DND-41 (cell line): ENCODE measurements at regions not wholly inside any gene's neighbourhood (a gene's known extent, or its start where the extent isn't known, plus 50 kb on each side); places are given as distances from the start of the nearest gene placed in this dataset.

Source experiments
- EZH2 ChIP-seq: IDR thresholded peaks from 3 replicates; pipeline ENCODE4 v1.6.1; 2012; ENCODE audit warnings: borderline replicate concordance, low read depth, mild to moderate bottlenecking, moderate library complexity, low read length, inconsistent platforms; ENCODE audit not compliant: severe bottlenecking
- TF ChIP-seq, protein P1 (sequence below): IDR thresholded peaks from 2 replicates; pipeline ENCODE4 v1.5.1; 2012; ENCODE audit warnings: borderline replicate concordance, low read length, moderate library complexity, mild to moderate bottlenecking; ENCODE audit not compliant: poor library complexity, severe bottlenecking; ENCODE audit errors: extremely low read depth

DNA sequence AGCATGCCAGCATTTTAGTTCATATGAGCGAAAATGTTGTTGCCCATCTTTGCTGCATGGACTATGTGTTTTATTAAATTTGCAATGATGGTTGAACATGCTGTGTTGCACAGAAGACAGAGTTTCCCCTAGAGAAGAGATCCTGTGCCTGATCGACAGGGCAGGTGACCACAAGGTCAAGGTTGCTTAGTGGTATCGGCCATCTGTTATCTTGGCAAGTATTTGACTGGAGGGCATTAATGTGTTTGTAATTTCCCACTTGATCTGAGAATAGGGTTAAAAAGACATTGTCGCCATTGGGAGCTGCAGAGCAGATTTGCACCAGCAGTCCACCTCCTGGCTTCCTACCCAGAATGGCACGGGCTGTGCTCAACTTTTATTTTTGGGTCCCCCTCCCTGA is 1523.6 kb upstream of the WWC1 start:
- TF ChIP-seq, protein P1, sequence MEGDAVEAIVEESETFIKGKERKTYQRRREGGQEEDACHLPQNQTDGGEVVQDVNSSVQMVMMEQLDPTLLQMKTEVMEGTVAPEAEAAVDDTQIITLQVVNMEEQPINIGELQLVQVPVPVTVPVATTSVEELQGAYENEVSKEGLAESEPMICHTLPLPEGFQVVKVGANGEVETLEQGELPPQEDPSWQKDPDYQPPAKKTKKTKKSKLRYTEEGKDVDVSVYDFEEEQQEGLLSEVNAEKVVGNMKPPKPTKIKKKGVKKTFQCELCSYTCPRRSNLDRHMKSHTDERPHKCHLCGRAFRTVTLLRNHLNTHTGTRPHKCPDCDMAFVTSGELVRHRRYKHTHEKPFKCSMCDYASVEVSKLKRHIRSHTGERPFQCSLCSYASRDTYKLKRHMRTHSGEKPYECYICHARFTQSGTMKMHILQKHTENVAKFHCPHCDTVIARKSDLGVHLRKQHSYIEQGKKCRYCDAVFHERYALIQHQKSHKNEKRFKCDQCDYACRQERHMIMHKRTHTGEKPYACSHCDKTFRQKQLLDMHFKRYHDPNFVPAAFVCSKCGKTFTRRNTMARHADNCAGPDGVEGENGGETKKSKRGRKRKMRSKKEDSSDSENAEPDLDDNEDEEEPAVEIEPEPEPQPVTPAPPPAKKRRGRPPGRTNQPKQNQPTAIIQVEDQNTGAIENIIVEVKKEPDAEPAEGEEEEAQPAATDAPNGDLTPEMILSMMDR, result no peak
- TF ChIP-seq EZH2, result no peak
